ENCODE measurements at regions not wholly inside any gene's neighbourhood (a gene's known extent, or its start where the extent isn't known, plus 50 kb on each side); places are given as distances from the start of the nearest gene placed in this dataset.

DNA sequence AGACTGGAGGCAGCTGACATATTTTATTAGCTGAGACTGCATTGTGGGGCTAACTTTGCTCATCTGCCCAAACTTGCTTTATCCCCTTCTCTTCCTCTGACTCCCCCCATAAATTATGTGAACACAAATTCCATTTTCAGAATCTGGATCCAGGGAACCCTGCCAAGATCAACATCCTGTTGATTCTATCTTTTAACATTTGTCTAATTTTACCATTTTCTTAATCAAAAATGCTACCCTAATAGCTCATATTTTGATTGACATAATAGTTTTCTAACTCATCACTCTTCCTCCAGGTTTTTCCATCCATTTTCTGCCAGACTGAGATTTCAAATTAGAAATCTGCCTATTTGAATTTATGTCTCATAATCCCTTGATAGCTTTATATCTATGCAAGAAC lies 184.7 kb upstream of the PRSS16 start:
- H3K27ac Mint-ChIP-seq, result no peak overlapping the region

More for the DNA sequence above, 184.7 kb upstream of the PRSS16 start:
- Histone ChIP-seq H2BK12ac (ENCODE audit: insufficient read length, low read depth, low read length) (no peak overlapping the region), H3K9ac (ENCODE audit: extremely low read depth, insufficient read length, low read length) (no peak overlapping the region), H3K27ac (ENCODE audit: insufficient read length, low read depth, low read length) (no peak overlapping the region), H3K79me1 (ENCODE audit: insufficient read depth, low read depth, low read length, poor library complexity, severe bottlenecking) (no peaks in the 10 kb centered on the region), H4K8ac (replicated peaks; ENCODE audit: insufficient read length, low read depth, low read length) (no peak overlapping the region), H2AK5ac (ENCODE audit: insufficient read length, low read length) (no peak overlapping the region), H3K14ac (ENCODE audit: insufficient read depth, low read length) (no peak overlapping the region), H3K4me1 (ENCODE audit: insufficient read depth, low read length) (peaks cover 4% of the 10 kb centered on the region; the same call in 1 of the 2 replicates), H3K18ac (ENCODE audit: insufficient read length, low read depth, low read length) (no peak overlapping the region), H3K27me3 (ENCODE audit: insufficient read depth, low read length) (no peaks in the 10 kb centered on the region), H3K23ac (ENCODE audit: insufficient read length, low read depth, low read length) (no peak overlapping the region), H2BK5ac (ENCODE audit: insufficient read length, low read length) (no peak overlapping the region), H2BK120ac (ENCODE audit: low read depth, low read length, poor library complexity, severe bottlenecking) (no peak overlapping the region), H2BK20ac (ENCODE audit: low read depth, low read length, poor library complexity, severe bottlenecking) (no peak overlapping the region), H2AFZ (ENCODE audit: low read length) (no peak overlapping the region), H3K79me2 (ENCODE audit: insufficient read depth, low read length) (no peaks in the 10 kb centered on the region), H3T11ph (ENCODE audit: low read length) (no peak overlapping the region), H4K91ac (ENCODE audit: insufficient read length, low read depth, low read length) (no peak overlapping the region), H3K9me3 (ENCODE audit: control insufficient read depth, low read depth, low read length) (no peaks in the 10 kb centered on the region), H4K5ac (ENCODE audit: insufficient read length, low read depth, low read length) (no peak overlapping the region), H3K23me2 (ENCODE audit: insufficient read length, low read depth, low read length, poor library complexity, severe bottlenecking) (no peaks in the 10 kb centered on the region), H3K4me2 (ENCODE audit: insufficient read depth, insufficient read length, low read length) (no peak overlapping the region), H3K4ac (ENCODE audit: low read depth, low read length) (no peak overlapping the region), H4K20me1 (ENCODE audit: control insufficient read depth, insufficient read depth, insufficient read length) (no peaks in the 10 kb centered on the region), H2BK15ac (ENCODE audit: low read depth, low read length) (no peak overlapping the region), H3K56ac (ENCODE audit: insufficient read length, low read depth, low read length) (no peak overlapping the region)
- TF ChIP-seq CTCF (conservative IDR thresholded peaks at IDR 0.05), result no peak
- Mint-ChIP-seq H3K27me3 (ENCODE audit: low read depth) (no peaks in the 10 kb centered on the region; the same call in none of the 2 replicates), H3K4me1 (peaks cover 13 to 16% of the 10 kb centered on the region in 2 experiments), H3K36me3 (ENCODE audit: insufficient read depth in 1 of 3, low read depth in 3 of 3) (no peaks in the 10 kb centered on the region), H3K9me3 (no peaks in the 10 kb centered on the region), H3K4me3 (no peak overlapping the region)
- DNase-seq, result no peak
